Ectodermal cell (in vitro differentiated cells): ENCODE measurements at regions not wholly inside any gene's neighbourhood (a gene's known extent, or its start where the extent isn't known, plus 50 kb on each side); places are given as distances from the start of the nearest gene placed in this dataset.

Experiments
- H3K27ac ChIP-seq: 2 replicates; pipeline ENCODE4 v1.7.0; 2013; ENCODE audit warnings: mild to moderate bottlenecking, low read depth, low read length; ENCODE audit not compliant: insufficient read depth, poor library complexity, severe bottlenecking
- H3K27me3 ChIP-seq: 2 replicates; pipeline ENCODE4 v1.7.0; 2013; ENCODE audit warnings: mild to moderate bottlenecking, low read length; ENCODE audit not compliant: insufficient read depth, control insufficient read depth, poor library complexity, severe bottlenecking
- H3K36me3 ChIP-seq: one replicate; pipeline ENCODE4 v1.7.0; 2013; ENCODE audit warnings: low read length; ENCODE audit not compliant: control insufficient read depth, insufficient read depth
- H3K4me1 ChIP-seq: one replicate; pipeline ENCODE4 v1.7.0; 2013; ENCODE audit warnings: low read length; ENCODE audit not compliant: control insufficient read depth, insufficient read depth
- H3K4me3 ChIP-seq: 2 replicates; pipeline ENCODE4 v1.7.0; 2013; ENCODE audit warnings: low read depth, low read length, control low read depth; ENCODE audit not compliant: insufficient read depth
- H3K9me3 ChIP-seq: 2 replicates; pipeline ENCODE4 v1.7.0; 2013; ENCODE audit warnings: mild to moderate bottlenecking, low read length, moderate library complexity; ENCODE audit not compliant: control insufficient read depth
- WGBS, 2 experiments: methylation state at CpG; one replicate each; pipeline ENCODE4 v1.1.7; 2013; ENCODE audit warnings: missing lambda C conversion rate in 2 of 2; 5-methylcytosine and 5-hydroxymethylcytosine counted together

GRCh38 chr4:98711526-98711925 lies 53.1 kb upstream of the TSPAN5 start:
- no peak overlapping the region for H3K27ac ChIP-seq
- H3K36me3 ChIP-seq, result no peaks in the 10 kb centered on the region
- no peak overlapping the region for H3K4me3 ChIP-seq
- no peaks in the 10 kb centered on the region for H3K27me3 ChIP-seq
- H3K4me1 ChIP-seq, result no peaks in the 10 kb centered on the region
- H3K9me3 ChIP-seq, result no peaks in the 10 kb centered on the region

- WGBS, 2 experiments, result 81 to 85% methylated on average over 2 to 3 of the region's 4 CpGs
- Histone ChIP-seq H3K4me1 (no peaks in the 10 kb centered on the region), H3K27me3 (no peaks in the 10 kb centered on the region), H3K4me3 (no peak overlapping the region), H3K9me3 (no peaks in the 10 kb centered on the region), H3K27ac (no peak overlapping the region), H3K36me3 (no peaks in the 10 kb centered on the region)
Measured at GRCh38 chr4:98710831-98711230, 52.4 kb upstream of the TSPAN5 start.
